Neuronal stem cell (in vitro differentiated cells): ENCODE measurements at regions not wholly inside any gene's neighbourhood (a gene's known extent, or its start where the extent isn't known, plus 50 kb on each side); places are given as distances from the start of the nearest gene placed in this dataset.

Source experiments
- DNase-seq: peaks from one replicate; pipeline ENCODE4 v3.0.0-alpha.2; 2013; ENCODE audit warnings: low spot score
- H2AFZ ChIP-seq: one replicate; pipeline ENCODE4 v1.6.1; 2013; ENCODE audit warnings: mild to moderate bottlenecking, low read length, inconsistent platforms
- H2AK5ac ChIP-seq: 2 replicates; pipeline ENCODE4 v1.6.1; 2013; ENCODE audit warnings: low read depth, mild to moderate bottlenecking, inconsistent platforms, low read length, moderate library complexity, mixed read lengths
- H2BK120ac ChIP-seq: 2 replicates; pipeline ENCODE4 v1.6.1; 2013; ENCODE audit warnings: low read depth, mild to moderate bottlenecking, inconsistent platforms, low read length, moderate library complexity, mixed read lengths
- H2BK12ac ChIP-seq: one replicate; pipeline ENCODE4 v1.6.1; 2013; ENCODE audit warnings: low read length, inconsistent platforms
- H2BK15ac ChIP-seq: 2 replicates; pipeline ENCODE4 v1.6.1; 2013; ENCODE audit warnings: mild to moderate bottlenecking, low read length, inconsistent platforms, mixed read lengths
- H2BK5ac ChIP-seq: one replicate; pipeline ENCODE4 v1.6.1; 2013; ENCODE audit warnings: inconsistent platforms, mild to moderate bottlenecking, low read length, moderate library complexity
- H3K14ac ChIP-seq: one replicate; pipeline ENCODE4 v1.6.1; 2013; ENCODE audit warnings: low read length, inconsistent platforms
- H3K18ac ChIP-seq: 2 replicates; pipeline ENCODE4 v1.6.1; 2013; ENCODE audit warnings: low read length, inconsistent platforms
- H3K23ac ChIP-seq: 2 replicates; pipeline ENCODE4 v1.6.1; 2013; ENCODE audit warnings: low read depth, mild to moderate bottlenecking, mixed read lengths, low read length, inconsistent platforms; ENCODE audit not compliant: poor library complexity
- H3K27ac ChIP-seq: replicated peaks from 3 replicates; pipeline ENCODE4 v1.5.1; 2013; ENCODE audit warnings: low read length, inconsistent platforms
- H3K27me3 ChIP-seq, 3 experiments: 2 replicates each; pipeline ENCODE4 v1.6.1; 2013; ENCODE audit warnings: low read length in 3 of 3, mild to moderate bottlenecking in 2 of 3, inconsistent platforms in 1 of 3, low read depth in 1 of 3, mixed read lengths in 1 of 3, moderate library complexity in 1 of 3; ENCODE audit not compliant: control insufficient read depth in 3 of 3, insufficient read depth in 3 of 3
- H3K36me3 ChIP-seq, 2 donors: replicated peaks in 1 of 2; 2 replicates each; pipeline ENCODE4 v1.6.1; 2013; ENCODE audit warnings: low read length in 2 of 2; ENCODE audit not compliant: control insufficient read depth in 2 of 2, insufficient read depth in 2 of 2
- H3K4ac ChIP-seq: 2 replicates; pipeline ENCODE4 v1.6.1; 2013; ENCODE audit warnings: inconsistent platforms, mild to moderate bottlenecking, low read length, moderate library complexity
- H3K4me1 ChIP-seq, 2 donors: 1 replicate in 1 of 2; 2 replicates in 1 of 2; pipeline ENCODE4 v1.6.1; 2013; ENCODE audit warnings: low read length in 2 of 2, low read depth in 1 of 2; ENCODE audit not compliant: control insufficient read depth in 2 of 2, insufficient read depth in 1 of 2
- H3K4me2 ChIP-seq: one replicate; pipeline ENCODE4 v1.6.1; 2013; ENCODE audit warnings: mild to moderate bottlenecking, low read length, inconsistent platforms; ENCODE audit not compliant: insufficient read depth, poor library complexity, severe bottlenecking
- H3K4me3 ChIP-seq, 2 donors: 2 replicates each; pipeline ENCODE4 v1.5.1; 2013; ENCODE audit warnings: low read length in 2 of 2, mild to moderate bottlenecking in 2 of 2, inconsistent platforms in 1 of 2, moderate library complexity in 1 of 2
- H3K79me1 ChIP-seq: one replicate; pipeline ENCODE4 v1.6.1; 2013; ENCODE audit warnings: low read depth, mild to moderate bottlenecking, inconsistent platforms, low read length, moderate library complexity
- H3K9ac ChIP-seq: one replicate; pipeline ENCODE4 v1.6.1; 2013; ENCODE audit warnings: mild to moderate bottlenecking, low read depth, low read length, inconsistent platforms; ENCODE audit not compliant: poor library complexity
- H3K9me3 ChIP-seq, 2 donors: replicated peaks in 1 of 2; 2 replicates each; pipeline versions ENCODE3 to v1.6.1; 2013; ENCODE audit warnings: low read length in 2 of 2, mild to moderate bottlenecking in 2 of 2, inconsistent platforms in 1 of 2, low read depth in 1 of 2, mixed read lengths in 1 of 2, moderate library complexity in 1 of 2; ENCODE audit not compliant: control insufficient read depth in 2 of 2, insufficient read depth in 1 of 2
- H4K8ac ChIP-seq: one replicate; pipeline ENCODE4 v1.6.1; 2013; ENCODE audit warnings: low read depth, mild to moderate bottlenecking, inconsistent platforms, low read length, moderate library complexity
- H4K91ac ChIP-seq: one replicate; pipeline ENCODE4 v1.6.1; 2013; ENCODE audit warnings: low read length, low read depth, mild to moderate bottlenecking, inconsistent platforms; ENCODE audit not compliant: poor library complexity
- WGBS, 2 donors: extraction: QIAGEN DNeasy Blood & Tissue Kit; methylation state at CpG; one replicate each; pipeline ENCODE4 v1.1.7; 2013; ENCODE audit warnings: missing lambda C conversion rate in 2 of 2, mixed read lengths in 1 of 2; ENCODE audit not compliant: insufficient read length in 2 of 2, insufficient replicate concordance in 1 of 2; ENCODE audit errors: extremely low coverage in 2 of 2; 5-methylcytosine and 5-hydroxymethylcytosine counted together

DNA sequence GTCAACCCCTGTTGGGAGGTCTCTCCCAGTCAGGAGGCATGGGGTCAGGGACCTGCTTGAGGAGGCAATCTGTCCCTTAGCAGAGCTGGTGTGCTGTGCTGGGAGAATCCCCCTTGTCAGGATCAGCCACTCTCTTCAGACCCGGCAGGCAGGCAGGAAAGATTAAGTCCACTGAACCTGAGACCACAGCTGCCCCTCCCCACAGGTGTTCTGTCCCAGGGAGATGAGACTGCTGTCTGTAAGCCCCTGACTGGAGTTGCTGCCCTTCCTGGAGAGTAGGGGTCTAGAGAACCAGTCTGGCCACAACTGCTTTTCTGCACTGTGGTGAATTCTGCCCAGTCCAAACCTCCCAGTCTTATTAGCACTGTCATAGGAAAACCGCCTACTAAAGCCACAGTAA, 677.8 kb upstream of the POU3F2 start:
- Histone ChIP-seq H3K23ac (no peak overlapping the region), H3K9ac (no peak overlapping the region), H2BK5ac (no peak overlapping the region), H3K9me3 (no peaks in the 10 kb centered on the region), H2BK120ac (no peak overlapping the region), H4K8ac (no peak overlapping the region), H4K91ac (no peak overlapping the region), H2AK5ac (no peak overlapping the region), H2BK15ac (no peak overlapping the region), H3K36me3 (no peaks in the 10 kb centered on the region), H3K79me1 (no peaks in the 10 kb centered on the region), H2BK12ac (no peak overlapping the region), H2AFZ (peak overlapping the region; percentile 21), H3K18ac (peak overlapping the region; percentile 62), H3K4me2 (no peak overlapping the region), H3K27ac (no peak overlapping the region), H3K4ac (no peak overlapping the region), H3K4me1 (no peaks in the 10 kb centered on the region), H3K27me3 (no peaks in the 10 kb centered on the region), H3K4me3 (no peak overlapping the region), H3K14ac (no peak overlapping the region)
- no CpG with 5 or more reads among the region's 2 CpGs for WGBS, 2 donors
- no peak for DNase-seq

- Histone ChIP-seq H3K27me3 (no peaks in the 10 kb centered on the region), H3K18ac (no peak overlapping the region), H2AFZ (no peak overlapping the region), H3K4me1 (no peaks in the 10 kb centered on the region), H2BK12ac (no peak overlapping the region), H3K14ac (no peak overlapping the region), H3K9me3 (peaks cover 0 to 13% of the 10 kb centered on the region in 2 donors), H3K36me3 (no peaks in the 10 kb centered on the region), H2AK5ac (no peak overlapping the region), H2BK15ac (no peak overlapping the region), H2BK5ac (no peak overlapping the region), H3K4me3 (no peak overlapping the region), H3K9ac (no peak overlapping the region), H3K4me2 (no peak overlapping the region), H3K79me1 (no peaks in the 10 kb centered on the region), H3K27ac (no peak overlapping the region), H2BK120ac (no peak overlapping the region), H3K4ac (no peak overlapping the region), H3K23ac (no peak overlapping the region), H4K8ac (no peak overlapping the region), H4K91ac (no peak overlapping the region)
- no CpG with 5 or more reads among the region's 8 CpGs for WGBS, 2 donors
- DNase-seq, result no peak
Measured at GRCh38 chr6:98179606-98180005, 654.8 kb upstream of the POU3F2 start.

DNA sequence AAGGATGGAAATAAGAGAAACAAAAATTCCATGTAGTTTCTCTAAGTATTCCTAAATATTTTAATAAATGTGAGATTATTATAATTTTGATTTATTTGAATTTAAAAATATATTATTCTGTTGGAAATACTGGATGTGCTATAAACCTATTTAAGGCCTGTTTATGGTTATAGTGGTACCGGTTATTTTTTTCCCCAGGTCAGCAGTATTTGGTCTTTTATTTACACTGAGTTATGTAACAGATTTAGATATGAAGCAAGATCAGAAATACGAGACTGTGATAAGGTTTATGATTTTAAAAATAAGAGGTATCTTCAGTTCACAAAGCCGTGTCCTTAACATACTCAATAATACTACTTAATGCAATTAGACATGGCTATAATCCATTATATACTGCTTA, 634.3 kb upstream of the POU3F2 start:
- no peak overlapping the region for H3K4ac ChIP-seq
- no peaks in the 10 kb centered on the region for H3K4me1 ChIP-seq
- H3K4me3 ChIP-seq, result no peak overlapping the region
- no CpG with 5 or more reads among the region's 3 CpGs for WGBS, 2 donors
- no peak overlapping the region for H3K9ac ChIP-seq
- H2BK12ac ChIP-seq, result no peak overlapping the region
- H2BK5ac ChIP-seq, result no peak overlapping the region
- no peak overlapping the region for H3K23ac ChIP-seq
- no peak overlapping the region for H2AFZ ChIP-seq
- no peak overlapping the region for H3K14ac ChIP-seq
- no peaks in the 10 kb centered on the region for H3K79me1 ChIP-seq
- H4K91ac ChIP-seq, result no peak overlapping the region
- H2BK15ac ChIP-seq, result no peak overlapping the region
- DNase-seq, result no peak
- H2AK5ac ChIP-seq, result no peak overlapping the region
- no peaks in the 10 kb centered on the region for H3K27me3 ChIP-seq
- no peaks in the 10 kb centered on the region for H3K9me3 ChIP-seq
- H2BK120ac ChIP-seq, result no peak overlapping the region
- H3K18ac ChIP-seq, result no peak overlapping the region
- H3K4me2 ChIP-seq, result no peak overlapping the region
- no peaks in the 10 kb centered on the region for H3K36me3 ChIP-seq
- no peak overlapping the region for H3K27ac ChIP-seq
- H4K8ac ChIP-seq, result no peak overlapping the region

DNA sequence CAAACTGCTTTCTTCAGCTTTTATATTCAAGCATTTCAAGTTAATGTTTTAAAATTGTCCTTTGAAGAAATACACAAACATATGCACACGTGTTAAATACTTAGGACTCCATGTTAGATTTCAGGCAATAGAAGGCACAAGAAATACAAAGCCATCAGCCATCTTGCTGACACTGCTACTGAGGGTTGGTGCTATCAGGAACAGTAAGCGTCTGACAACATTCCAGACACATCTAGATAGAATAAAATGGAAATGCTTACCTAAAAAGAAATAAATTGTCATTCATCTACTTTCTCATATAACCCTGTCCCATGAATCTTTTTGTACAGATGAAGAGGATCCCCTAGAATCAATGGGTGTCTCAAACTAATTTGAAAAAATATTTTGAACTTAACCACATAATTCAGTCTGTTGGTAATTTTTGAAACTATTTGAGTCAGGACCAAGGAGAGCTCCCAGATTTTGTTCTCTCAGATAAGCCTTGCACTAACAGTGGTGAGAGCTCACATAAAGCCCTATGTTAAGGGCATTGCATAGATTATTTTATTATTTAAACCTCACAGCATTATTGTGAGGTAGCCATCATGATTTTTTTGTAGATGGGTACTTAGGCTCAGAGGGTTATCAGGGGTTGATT, 631.1 kb upstream of the POU3F2 start:
- no peak overlapping the region for H2BK120ac ChIP-seq
- no peak overlapping the region for H3K14ac ChIP-seq
- no peaks in the 10 kb centered on the region for H3K36me3 ChIP-seq
- no peaks in the 10 kb centered on the region for H3K9me3 ChIP-seq
- H4K91ac ChIP-seq, result no peak overlapping the region
- H3K9ac ChIP-seq, result no peak overlapping the region
- no peaks in the 10 kb centered on the region for H3K79me1 ChIP-seq
- H2BK12ac ChIP-seq, result no peak overlapping the region
- H3K4me2 ChIP-seq, result no peak overlapping the region
- no peak overlapping the region for H4K8ac ChIP-seq
- no peak overlapping the region for H2AFZ ChIP-seq
- no peaks in the 10 kb centered on the region for H3K4me1 ChIP-seq
- no peak overlapping the region for H2AK5ac ChIP-seq
- WGBS, 2 donors, result no CpG with 5 or more reads among the region's 2 CpGs
- H3K23ac ChIP-seq, result no peak overlapping the region
- H3K4ac ChIP-seq, result no peak overlapping the region
- H2BK15ac ChIP-seq, result no peak overlapping the region
- no peak overlapping the region for H2BK5ac ChIP-seq
- no peak overlapping the region for H3K18ac ChIP-seq
- H3K4me3 ChIP-seq, result no peak overlapping the region
- H3K27ac ChIP-seq, result no peak overlapping the region
- DNase-seq, result peak; percentile 49
- no peaks in the 10 kb centered on the region for H3K27me3 ChIP-seq
